Endothelial cell of umbilical vein (primary cell): ENCODE measurements at regions not wholly inside any gene's neighbourhood (a gene's known extent, or its start where the extent isn't known, plus 50 kb on each side); places are given as distances from the start of the nearest gene placed in this dataset.

Experiments used
- BruUV-seq: library from RNA; stranded (reverse); fragments of 400-500 nt; replicated peaks from 2 replicates; lab custom pipeline; 2021; lab: Mats Ljungman, UMichigan
- CTCF ChIA-PET: fragments of 300-600, 350-600 bp; sonication (Branson Sonifier 250); formaldehyde crosslinking; loops from one replicate; lab custom pipeline; 2021; ENCODE audit warnings: antibody characterized with exemption, inconsistent platforms; lab: Charles Lee
- POLR2A ChIA-PET: fragments of 300-600, 350-600 bp; sonication (Branson Sonifier 250); formaldehyde crosslinking; loops from one replicate; lab custom pipeline; 2021; ENCODE audit warnings: antibody characterized with exemption, inconsistent platforms; lab: Charles Lee
- DNase-seq: peaks from one replicate; pipeline ENCODE4 v3.0.0-alpha.2; 2011; ENCODE audit warnings: low read depth, low spot score
- FAIRE-seq: peaks from 2 replicates; lab custom pipeline; 2011; peaks lifted over from hg19 to GRCh38; lab: Jason Lieb, UNC
- H2AFZ ChIP-seq: 2 replicates; pipeline ENCODE4 v1.6.0; 2012; ENCODE audit warnings: low read depth, low read length, control low read depth, inconsistent platforms
- H3K27ac ChIP-seq: 2 replicates; pipeline ENCODE4 v1.5.1; 2011; ENCODE audit warnings: low read depth, mild to moderate bottlenecking, control low read depth, low read length, moderate library complexity; ENCODE audit not compliant: insufficient read depth
- H3K27me3 ChIP-seq, 2 experiments: 2 replicates each; pipeline versions ENCODE4 v1.6.0 to v1.6.1; 2011; ENCODE audit warnings: low read length in 2 of 2, mixed read lengths in 1 of 2; ENCODE audit not compliant: control insufficient read depth in 2 of 2, insufficient read depth in 2 of 2
- H3K36me3 ChIP-seq, 2 experiments: 2 replicates in 1 of 2; 3 replicates in 1 of 2; pipeline ENCODE4 v1.5.1; 2011; ENCODE audit warnings: low read length in 2 of 2, mild to moderate bottlenecking in 1 of 2, moderate library complexity in 1 of 2; ENCODE audit not compliant: control insufficient read depth in 2 of 2, insufficient read depth in 2 of 2; ENCODE audit errors: extremely low read depth in 1 of 2
- H3K4me1 ChIP-seq: 3 replicates; pipeline ENCODE4 v1.5.1; 2011; ENCODE audit warnings: mild to moderate bottlenecking, low read length; ENCODE audit not compliant: control insufficient read depth, insufficient read depth; ENCODE audit errors: extremely low read depth
- H3K4me2 ChIP-seq: 2 replicates; pipeline ENCODE4 v1.6.1; 2011; ENCODE audit warnings: low read length, control low read depth, mixed read lengths; ENCODE audit not compliant: insufficient read depth
- H3K4me3 ChIP-seq, 3 experiments: fragments of 200-600 bp in 1 of 3; sonication (generic), shearing (Covaris generic) in 1 of 3; replicated peaks in 1 of 3; 2 replicates each; pipeline ENCODE4 v1.5.1; 2011 to 2016; ENCODE audit warnings: control low read depth in 3 of 3, low read length in 3 of 3, mild to moderate bottlenecking in 2 of 3, inconsistent platforms in 1 of 3, low read depth in 1 of 3, moderate library complexity in 1 of 3; ENCODE audit not compliant: insufficient read depth in 1 of 3
- H3K79me2 ChIP-seq: 2 replicates; pipeline ENCODE4 v1.6.0; 2012; ENCODE audit warnings: low read length, inconsistent platforms; ENCODE audit not compliant: control insufficient read depth, insufficient read depth
- H3K9ac ChIP-seq: replicated peaks from 2 replicates; pipeline ENCODE3; 2011; ENCODE audit warnings: low read length, control low read depth; ENCODE audit not compliant: insufficient read depth; ENCODE audit errors: extremely low read depth
- H3K9me1 ChIP-seq: replicated peaks from 3 replicates; pipeline ENCODE4 v1.6.0; 2011; ENCODE audit warnings: mild to moderate bottlenecking, low read length; ENCODE audit not compliant: control insufficient read depth, insufficient read depth; ENCODE audit errors: extremely low read depth
- H3K9me3 ChIP-seq: replicated peaks from 2 replicates; pipeline ENCODE4 v1.5.1; 2012; ENCODE audit warnings: low read length, inconsistent platforms; ENCODE audit not compliant: control insufficient read depth, insufficient read depth
- H4K20me1 ChIP-seq: replicated peaks from 2 replicates; pipeline ENCODE3; 2011; ENCODE audit warnings: mild to moderate bottlenecking, low read length; ENCODE audit not compliant: control insufficient read depth, insufficient read depth; ENCODE audit errors: extremely low read depth
- CTCF ChIP-seq, 2 donors: IDR thresholded peaks; 1 replicate in 1 of 2; 2 replicates in 1 of 2; pipeline ENCODE4 v1.5.1; 2011; ENCODE audit warnings: low read length in 2 of 2, mild to moderate bottlenecking in 2 of 2, moderate library complexity in 2 of 2, control low read depth in 1 of 2, inconsistent platforms in 1 of 2, low read depth in 1 of 2; ENCODE audit not compliant: insufficient read depth in 1 of 2; ENCODE audit errors: extremely low read depth in 1 of 2
- EZH2 ChIP-seq: IDR thresholded peaks from 2 replicates; pipeline ENCODE4 v1.6.1; 2012; ENCODE audit warnings: borderline replicate concordance, low read depth, mild to moderate bottlenecking, moderate library complexity, low read length, inconsistent platforms; ENCODE audit not compliant: severe bottlenecking
- FOS ChIP-seq: IDR thresholded peaks from 2 replicates; pipeline ENCODE4 v1.6.1; 2011; ENCODE audit warnings: mild to moderate bottlenecking, low read length, moderate library complexity, borderline replicate concordance; ENCODE audit not compliant: insufficient read depth
- GATA2 ChIP-seq: IDR thresholded peaks from 2 replicates; pipeline ENCODE4 v1.7.0; 2011; ENCODE audit warnings: low read depth, mild to moderate bottlenecking, moderate library complexity, mixed read lengths, low read length; ENCODE audit not compliant: insufficient read length, insufficient read depth
- JUN ChIP-seq: IDR thresholded peaks from 2 replicates; pipeline ENCODE4 v1.6.1; 2011; ENCODE audit warnings: borderline replicate concordance, low read depth; ENCODE audit not compliant: insufficient read length, insufficient read depth
- MAX ChIP-seq: IDR thresholded peaks from 2 replicates; pipeline ENCODE4 v1.6.1; 2011; ENCODE audit not compliant: insufficient read depth, insufficient read length
- MYC ChIP-seq: IDR thresholded peaks from one replicate; pipeline ENCODE4 v1.6.1; 2011; ENCODE audit warnings: mild to moderate bottlenecking, low read depth, low read length
- POLR2A ChIP-seq: IDR thresholded peaks from 2 replicates; pipeline ENCODE4 v1.6.1; 2012; ENCODE audit warnings: low read depth, mild to moderate bottlenecking, control low read depth, low read length
- POLR2AphosphoS5 ChIP-seq: IDR thresholded peaks from 2 replicates; pipeline ENCODE4 v1.6.1; 2012; ENCODE audit warnings: low read depth, mild to moderate bottlenecking, control low read depth, low read length, moderate library complexity; ENCODE audit not compliant: insufficient read depth
- dilution Hi-C: fragments of 300-500 bp; cut with MboI; formaldehyde crosslinking; loops from one replicate; pipeline ENCODE4 v1.15.0; 2019; ENCODE audit warnings: low sequenced_read_pairs; ENCODE audit not compliant: extremely low pct_ligation_motif_present
- intact Hi-C: fragments of 100-400 bp; cut with micrococcal nuclease; formaldehyde crosslinking; loops from one replicate; pipeline ENCODE4 v1.10.0; 2022

- dilution Hi-C loops (no loop called here), intact Hi-C loops (no loop called here)
- DNase-seq, result no peak
- Histone ChIP-seq H3K9me1 (no peaks in the 10 kb centered on the region), H3K9me3 (peaks cover 4% of the 10 kb centered on the region), H3K27me3 (no peaks in the 10 kb centered on the region), H3K4me2 (no peak overlapping the region), H3K4me1 (no peaks in the 10 kb centered on the region), H3K36me3 (no peaks in the 10 kb centered on the region), H3K79me2 (no peaks in the 10 kb centered on the region), H3K4me3 (no peak overlapping the region), H2AFZ (no peak overlapping the region), H3K9ac (no peak overlapping the region), H4K20me1 (no peaks in the 10 kb centered on the region), H3K27ac (no peak overlapping the region)
- no TSS peak for BruUV-seq
- FAIRE-seq, result no peak
- CTCF ChIA-PET, result no interaction called here
- no peak for TF ChIP-seq FOS
- TF ChIP-seq GATA2, result no peak
- no peak for TF ChIP-seq MAX
- no peak for TF ChIP-seq JUN
- TF ChIP-seq MYC, result no peak
- no peak for TF ChIP-seq EZH2
- TF ChIP-seq POLR2A, result no peak
- TF ChIP-seq POLR2AphosphoS5, result no peak
- no peak for TF ChIP-seq CTCF (IDR thresholded peaks at IDR 0.05; ENCODE audit: extremely low read depth in 1 of 2, insufficient read depth in 1 of 2, low read depth in 1 of 2, low read length in 2 of 2)
- POLR2A ChIA-PET, result interaction anchor here (1.0 kb wide), 1 partner anchor 151 kb away, joined by 3 read pairs; no protein-coding TSS in a partner anchor
Measured at GRCh38 chr10:130987401-130987800, 324.1 kb downstream of the TCERG1L start.
